HG03469 (cell line): ENCODE measurements at regions not wholly inside any gene's neighbourhood (a gene's known extent, or its start where the extent isn't known, plus 50 kb on each side); places are given as distances from the start of the nearest gene placed in this dataset.

Experiments used
- ATAC-seq: cut with Tn5 transposase; IDR thresholded peaks from one replicate; pipeline ENCODE4 v1.9.1; 2021; ENCODE audit warnings: mild to moderate bottlenecking, moderate library complexity, moderate number of reproducible peaks; ENCODE audit not compliant: unreplicated experiment

DNA sequence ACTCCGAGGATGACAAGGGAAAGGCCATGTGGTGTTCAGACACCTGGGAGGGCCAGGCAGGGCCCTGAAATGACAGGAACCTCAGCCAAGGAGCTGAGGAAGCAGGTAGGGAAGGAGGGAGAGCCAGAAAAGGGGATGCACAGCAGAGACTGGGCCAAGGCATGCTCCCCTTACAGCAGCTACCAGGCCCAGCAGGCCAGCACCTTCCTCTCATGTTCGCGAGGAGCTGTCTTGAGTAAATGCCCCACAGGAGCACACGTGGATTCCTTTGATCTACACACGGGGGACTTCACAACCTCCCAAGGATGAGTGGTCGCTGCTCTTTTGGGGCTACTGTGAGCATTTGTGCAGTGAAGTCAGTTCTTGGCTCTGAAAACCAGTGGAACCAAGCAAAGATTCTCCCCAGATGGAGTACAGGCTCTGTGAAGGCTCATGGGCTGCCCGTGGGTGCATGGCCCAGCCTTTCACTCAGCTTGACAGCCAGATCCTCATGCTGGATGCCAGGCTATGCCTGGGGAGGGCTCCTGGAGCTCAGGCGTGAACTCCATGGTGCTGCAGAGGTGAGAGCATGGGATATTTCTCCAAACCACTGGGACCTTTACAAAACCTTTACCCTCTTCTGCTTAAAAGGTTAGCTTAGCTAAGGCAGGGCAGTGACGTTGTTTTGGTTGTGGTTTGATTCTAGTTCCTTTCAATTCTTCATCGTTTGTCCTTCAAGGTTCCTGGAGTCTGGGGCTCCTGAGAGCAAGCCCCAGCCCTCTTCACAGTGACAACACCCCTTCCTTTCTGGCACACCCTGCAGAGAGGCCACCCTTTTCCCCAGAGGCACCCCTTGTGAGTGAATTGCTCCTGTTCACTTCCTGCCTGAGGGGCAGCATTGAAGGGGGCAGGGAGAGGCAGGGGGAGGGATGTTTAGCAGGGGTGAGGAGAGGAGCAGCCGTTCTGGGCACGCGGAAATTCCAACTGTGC lies 74.2 kb upstream of the ZPBP start:
- peak; percentile 42 for ATAC-seq

- no peak for ATAC-seq
Measured at GRCh38 chr7:50164559-50165170, 71.6 kb upstream of the ZPBP start.

DNA sequence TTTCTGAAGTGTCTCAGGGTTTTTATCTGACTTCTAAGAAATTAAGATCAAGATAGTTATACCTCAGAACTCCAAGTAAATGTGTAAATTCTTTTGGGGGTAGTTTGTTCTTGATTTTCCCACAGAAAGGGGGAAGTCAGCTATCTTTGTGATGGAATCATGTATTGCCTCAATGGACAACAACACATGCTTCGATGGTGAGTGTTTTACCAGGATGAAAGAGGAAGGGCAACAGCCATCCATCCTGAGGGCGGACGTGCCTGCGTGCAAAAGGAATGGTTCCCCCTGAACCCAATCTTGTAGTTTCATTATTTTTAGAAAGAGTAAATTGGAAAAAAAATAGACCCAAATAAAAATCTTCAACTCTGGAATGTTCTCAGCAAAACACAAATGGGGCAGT lies 67.2 kb upstream of the ZPBP start:
- ATAC-seq: no peak

GRCh38 chr7:50159154-50159553 lies 66.1 kb upstream of the ZPBP start:
- ATAC-seq: no peak

GRCh38 chr7:50156706-50157105 lies 63.7 kb upstream of the ZPBP start:
- ATAC-seq: no peak

- no peak for ATAC-seq
Measured at GRCh38 chr7:50156163-50156562, 63.1 kb upstream of the ZPBP start.

DNA sequence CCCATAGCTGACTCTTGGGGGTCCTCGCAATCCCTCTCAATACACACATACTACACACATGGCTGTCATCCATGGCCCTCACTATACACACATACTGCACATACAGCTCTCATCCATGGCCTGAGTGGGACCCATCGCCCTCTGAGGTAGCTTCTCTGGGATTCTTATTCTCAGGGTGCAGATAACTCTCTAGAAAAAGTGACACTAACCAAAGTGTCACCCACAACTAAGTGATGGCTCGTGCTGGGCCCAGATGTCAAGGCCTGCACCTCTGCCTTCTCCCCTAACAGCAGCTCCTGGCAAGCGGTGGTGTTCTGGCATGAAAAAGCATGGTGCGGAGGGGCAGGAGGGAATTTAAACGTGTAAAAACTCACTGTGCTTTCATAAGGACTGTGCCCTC lies 62.7 kb upstream of the ZPBP start:
- no peak for ATAC-seq

- no peak for ATAC-seq
Measured at GRCh38 chr7:50153995-50154394, 60.9 kb upstream of the ZPBP start.

DNA sequence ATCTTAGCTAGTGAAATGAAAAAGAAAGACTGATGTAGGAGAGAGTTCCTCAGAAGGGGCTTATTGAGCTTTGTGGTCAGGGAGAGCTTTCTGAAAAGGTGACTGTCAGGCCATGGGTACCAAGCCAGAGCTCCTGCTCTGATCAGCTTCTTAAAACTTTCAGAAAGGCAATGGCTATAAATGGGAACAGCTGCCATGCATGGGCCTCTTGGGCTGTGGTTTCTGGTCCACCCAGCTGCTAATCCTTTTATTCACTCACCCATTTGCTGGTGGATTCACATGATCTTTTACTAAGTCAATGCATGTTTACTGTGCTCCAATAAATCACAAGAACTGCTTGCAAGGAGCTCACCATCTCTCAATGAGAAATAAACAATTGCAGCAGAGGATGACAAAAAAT lies 60.1 kb upstream of the ZPBP start:
- peak; percentile 39 for ATAC-seq

- no peak for ATAC-seq
Measured at GRCh38 chr7:50152486-50152885, 59.4 kb upstream of the ZPBP start.

DNA sequence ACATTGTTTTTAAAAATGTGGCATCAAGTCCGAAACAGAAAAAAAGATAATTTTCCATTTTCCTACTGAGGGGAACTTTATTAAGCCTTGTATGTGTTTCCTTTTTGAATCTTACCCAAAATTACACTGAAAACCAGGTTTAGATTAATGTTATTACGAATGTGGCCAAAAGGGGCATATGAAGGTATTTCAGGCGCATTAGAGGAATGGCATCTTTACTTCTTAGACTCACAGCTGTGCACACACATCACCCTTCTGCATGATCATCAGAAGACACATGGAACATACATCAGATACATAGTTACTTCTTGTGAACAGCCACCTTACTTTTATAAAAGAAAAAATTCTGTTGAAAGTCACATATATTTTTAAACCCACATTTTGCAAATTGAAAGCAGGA lies 58.6 kb upstream of the ZPBP start:
- ATAC-seq: no peak

- no peak for ATAC-seq
Measured at GRCh38 chr7:50151001-50151400, 58.0 kb upstream of the ZPBP start.

DNA sequence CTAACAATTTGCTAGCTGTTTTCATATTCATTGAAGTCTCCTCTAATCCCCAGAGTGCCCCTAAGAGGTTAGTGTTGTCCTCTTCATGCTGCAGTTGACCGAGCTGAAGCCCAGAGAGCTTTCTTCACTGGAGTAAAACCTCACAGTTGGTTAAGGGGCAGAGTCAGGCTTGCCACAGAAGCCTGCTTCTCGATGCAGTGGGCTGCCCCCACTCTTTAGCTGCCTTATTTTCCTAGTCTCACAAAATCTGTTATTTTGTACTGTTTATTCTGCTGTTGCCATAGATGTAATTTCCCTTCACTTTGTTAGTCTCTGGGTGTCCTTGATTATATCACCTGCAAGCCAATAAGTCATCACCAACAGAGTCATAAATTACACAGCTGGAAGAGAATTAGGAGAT lies 56.3 kb upstream of the ZPBP start:
- ATAC-seq: no peak

DNA sequence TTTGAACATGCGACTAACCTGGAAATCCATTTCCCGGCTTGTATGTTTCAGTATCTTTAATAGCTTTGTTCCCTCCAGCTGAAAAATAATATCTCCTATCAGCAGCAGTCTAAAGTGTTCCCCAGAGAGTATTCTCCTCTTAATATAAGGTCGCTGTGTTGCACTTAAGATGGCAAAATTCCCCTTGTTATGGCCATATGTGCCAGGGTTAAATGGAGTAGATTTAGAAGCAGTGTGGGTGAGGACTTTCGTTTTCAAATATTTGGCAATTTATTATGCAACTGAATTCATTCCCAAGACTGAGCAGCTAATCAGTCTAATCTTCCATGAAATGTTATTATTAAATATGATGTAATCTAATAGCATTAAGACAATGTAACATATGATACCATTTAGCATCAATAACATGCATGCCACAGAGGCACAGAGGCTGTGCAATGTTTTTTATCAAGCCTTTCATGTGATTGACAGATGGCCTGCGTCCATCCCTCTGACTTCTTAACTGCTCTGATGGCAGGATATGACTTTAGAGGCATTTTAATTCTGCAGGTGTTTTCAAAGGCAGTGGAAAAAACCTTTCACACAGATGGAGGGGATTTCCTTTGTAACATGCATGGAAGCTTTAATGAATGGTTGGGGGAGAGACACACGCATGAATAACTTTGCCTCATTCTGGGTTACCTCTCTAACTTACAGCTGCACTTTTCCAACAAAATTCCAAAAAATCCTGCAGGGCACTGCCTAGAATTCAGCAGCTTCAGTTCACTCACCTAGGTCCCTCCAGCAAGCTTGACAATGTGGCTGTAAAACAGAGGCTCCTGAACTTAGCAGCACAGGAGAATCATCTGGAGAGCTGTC lies 55.1 kb upstream of the ZPBP start:
- ATAC-seq: peak; percentile 34

GRCh38 chr7:50146692-50147091 lies 53.6 kb upstream of the ZPBP start:
- ATAC-seq: no peak

- ATAC-seq: peak; percentile 34
Measured at GRCh38 chr7:50145801-50146338, 52.8 kb upstream of the ZPBP start.

DNA sequence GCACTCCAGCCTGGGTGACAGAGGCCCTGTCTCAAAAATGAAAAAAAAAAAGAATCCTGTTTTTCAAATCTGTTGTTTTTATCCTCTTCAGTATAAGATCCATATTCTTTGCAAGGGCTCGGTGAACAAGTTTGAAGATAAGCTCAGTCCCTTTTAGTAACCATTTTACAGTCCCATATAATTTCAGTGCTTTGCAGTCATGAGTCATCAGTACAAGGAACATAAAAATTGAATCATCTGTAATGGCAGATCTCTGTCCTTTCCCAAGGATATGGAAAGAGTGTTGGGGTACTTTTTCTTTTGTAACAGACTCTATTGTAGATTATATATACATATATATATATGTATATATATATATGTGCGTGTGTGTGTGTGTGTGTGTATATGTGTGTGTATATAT lies 52.2 kb upstream of the ZPBP start:
- no peak for ATAC-seq
